Small intestine (tissue), 7 donors: ENCODE measurements at regions not wholly inside any gene's neighbourhood (a gene's known extent, or its start where the extent isn't known, plus 50 kb on each side); places are given as distances from the start of the nearest gene placed in this dataset.

Source experiments
- DNase-seq, 2 donors: peaks; one replicate each; pipeline versions ENCODE4 v3.0.0 to v3.0.0-alpha.2; 2013
- FAIRE-seq: peaks from 2 replicates; lab custom pipeline; 2012; peaks lifted over from hg19 to GRCh38; lab: Jason Lieb, UNC
- H3K27ac ChIP-seq, 3 donors: one replicate each; pipeline ENCODE4 v1.5.1; 2013; ENCODE audit warnings: low read length in 2 of 3, mild to moderate bottlenecking in 2 of 3, control low read depth in 1 of 3, inconsistent platforms in 1 of 3, low read depth in 1 of 3, moderate library complexity in 1 of 3
- H3K27me3 ChIP-seq, 3 donors: one replicate each; pipeline ENCODE4 v1.6.1; 2013; ENCODE audit warnings: low read length in 3 of 3, inconsistent platforms in 1 of 3; ENCODE audit not compliant: control insufficient read depth in 3 of 3, insufficient read depth in 3 of 3
- H3K36me3 ChIP-seq, 3 donors: one replicate each; pipeline ENCODE4 v1.6.1; 2013; ENCODE audit warnings: low read length in 3 of 3, inconsistent platforms in 1 of 3, low read depth in 1 of 3, mild to moderate bottlenecking in 1 of 3, moderate library complexity in 1 of 3; ENCODE audit not compliant: control insufficient read depth in 3 of 3, insufficient read depth in 2 of 3
- H3K4me1 ChIP-seq, 3 donors: one replicate each; pipeline ENCODE4 v1.6.1; 2013; ENCODE audit warnings: low read length in 2 of 3, inconsistent platforms in 1 of 3, low read depth in 1 of 3, mild to moderate bottlenecking in 1 of 3, moderate library complexity in 1 of 3; ENCODE audit not compliant: control insufficient read depth in 3 of 3, insufficient read depth in 2 of 3
- H3K4me3 ChIP-seq, 3 donors: one replicate each; pipeline ENCODE4 v1.5.1; 2013; ENCODE audit warnings: low read length in 3 of 3, control low read depth in 1 of 3, inconsistent platforms in 1 of 3, low read depth in 1 of 3, mild to moderate bottlenecking in 1 of 3, moderate library complexity in 1 of 3
- H3K9me3 ChIP-seq, 2 donors: one replicate each; pipeline ENCODE4 v1.6.1; 2013; ENCODE audit warnings: low read depth in 1 of 2, low read length in 1 of 2; ENCODE audit not compliant: control insufficient read depth in 2 of 2, insufficient read depth in 1 of 2
- WGBS, 3 donors: extraction: QIAGEN DNeasy Blood & Tissue Kit; methylation state at CpG; one replicate each; pipeline ENCODE4 v1.1.7; 2013; 5-methylcytosine and 5-hydroxymethylcytosine counted together
- donor health status: healthy with polysubstance abuse.
- donor health status: control.
- donor health status: control.
- donor health status: Bipolar disorder and iron deficiency.
- donor health status: healthy.

GRCh38 chr10:36899652-36900051 lies 225.7 kb upstream of the ANKRD30A start:
- WGBS, 3 donors = 78 to 88% (median 84%) methylated on average over 5 of the region's 5 CpGs
- DNase-seq (no peak), FAIRE-seq (no peak)
- no peak overlapping the region for H3K4me3 ChIP-seq
- H3K9me3 ChIP-seq = peaks cover 0 to 19% of the 10 kb centered on the region in 2 donors
- H3K36me3 ChIP-seq = no peaks in the 10 kb centered on the region
- H3K4me1 ChIP-seq = no peaks in the 10 kb centered on the region
- no peaks in the 10 kb centered on the region for H3K27me3 ChIP-seq
- no peak overlapping the region for H3K27ac ChIP-seq

- Histone ChIP-seq H3K27ac (no peak overlapping the region), H3K9me3 (no peaks in the 10 kb centered on the region), H3K36me3 (no peaks in the 10 kb centered on the region), H3K27me3 (no peaks in the 10 kb centered on the region), H3K4me1 (no peaks in the 10 kb centered on the region), H3K4me3 (no peak overlapping the region)
- DNase-seq (peak; percentile 49 to 55), FAIRE-seq (no peak)
- 14 to 35% (median 23%) methylated on average over 6 of the region's 6 CpGs for WGBS, 3 donors
Observed at GRCh38 chr10:36888925-36889573, 236.3 kb upstream of the ANKRD30A start.

GRCh38 chr10:36886303-36886891 lies 239.0 kb upstream of the ANKRD30A start:
- H3K27me3 ChIP-seq = no peaks in the 10 kb centered on the region
- DNase-seq = no peak
- H3K27ac ChIP-seq = no peak overlapping the region
- H3K9me3 ChIP-seq = no peaks in the 10 kb centered on the region
- H3K4me1 ChIP-seq = no peaks in the 10 kb centered on the region
- H3K36me3 ChIP-seq = no peaks in the 10 kb centered on the region
- no peak for FAIRE-seq
- WGBS, 3 donors = 69 to 81% (median 71%) methylated on average over 8 of the region's 8 CpGs
- H3K4me3 ChIP-seq = no peak overlapping the region

GRCh38 chr10:36885746-36886145 lies 239.7 kb upstream of the ANKRD30A start:
- WGBS, 3 donors = 85 to 92% (median 88%) methylated on average over 5 of the region's 5 CpGs
- DNase-seq (no peak), FAIRE-seq (no peak)
- H3K27ac ChIP-seq = no peak overlapping the region
- no peaks in the 10 kb centered on the region for H3K4me1 ChIP-seq
- no peaks in the 10 kb centered on the region for H3K27me3 ChIP-seq
- H3K9me3 ChIP-seq = no peaks in the 10 kb centered on the region
- no peak overlapping the region for H3K4me3 ChIP-seq
- no peaks in the 10 kb centered on the region for H3K36me3 ChIP-seq

- no peaks in the 10 kb centered on the region for H3K36me3 ChIP-seq
- no peak overlapping the region for H3K27ac ChIP-seq
- no peak overlapping the region for H3K4me3 ChIP-seq
- WGBS, 3 donors = 70 to 76% (median 73%) methylated on average over 3 of the region's 3 CpGs
- FAIRE-seq (no peak), DNase-seq (no peak)
- no peaks in the 10 kb centered on the region for H3K27me3 ChIP-seq
- H3K4me1 ChIP-seq = no peaks in the 10 kb centered on the region
- H3K9me3 ChIP-seq = no peaks in the 10 kb centered on the region
Observed at GRCh38 chr10:36882781-36883180, 242.6 kb upstream of the ANKRD30A start.

- DNase-seq = peak in 1 of 2 donors; percentile 7
- 10 to 14% (median 11%) methylated on average over 5 of the region's 5 CpGs for WGBS, 3 donors
- Histone ChIP-seq H3K27me3 (no peaks in the 10 kb centered on the region), H3K27ac (no peak overlapping the region), H3K36me3 (no peaks in the 10 kb centered on the region), H3K4me1 (no peaks in the 10 kb centered on the region), H3K9me3 (no peaks in the 10 kb centered on the region), H3K4me3 (no peak overlapping the region)
- FAIRE-seq = no peak
Observed at GRCh38 chr10:36880898-36881297, 244.5 kb upstream of the ANKRD30A start.

- WGBS, 3 donors = 59 to 72% (median 64%) methylated on average over 6 of the region's 6 CpGs
- H3K27ac ChIP-seq = no peak overlapping the region
- no peaks in the 10 kb centered on the region for H3K4me1 ChIP-seq
- no peak overlapping the region for H3K4me3 ChIP-seq
- DNase-seq (no peak), FAIRE-seq (no peak)
- no peaks in the 10 kb centered on the region for H3K27me3 ChIP-seq
- no peaks in the 10 kb centered on the region for H3K9me3 ChIP-seq
- H3K36me3 ChIP-seq = no peaks in the 10 kb centered on the region
Observed at GRCh38 chr10:36872702-36873393, 252.6 kb upstream of the ANKRD30A start.

GRCh38 chr10:36840788-36841187 lies 284.6 kb upstream of the ANKRD30A start:
- no peak overlapping the region for H3K4me3 ChIP-seq
- no peaks in the 10 kb centered on the region for H3K27me3 ChIP-seq
- DNase-seq (no peak), FAIRE-seq (no peak)
- H3K36me3 ChIP-seq = no peaks in the 10 kb centered on the region
- 68 to 88% (median 85%) methylated on average over 4 of the region's 4 CpGs for WGBS, 3 donors
- H3K4me1 ChIP-seq = no peaks in the 10 kb centered on the region
- no peak overlapping the region for H3K27ac ChIP-seq
- H3K9me3 ChIP-seq = no peaks in the 10 kb centered on the region
